ENCODE measurements at regions not wholly inside any gene's neighbourhood (a gene's known extent, or its start where the extent isn't known, plus 50 kb on each side); places are given as distances from the start of the nearest gene placed in this dataset.

DNA sequence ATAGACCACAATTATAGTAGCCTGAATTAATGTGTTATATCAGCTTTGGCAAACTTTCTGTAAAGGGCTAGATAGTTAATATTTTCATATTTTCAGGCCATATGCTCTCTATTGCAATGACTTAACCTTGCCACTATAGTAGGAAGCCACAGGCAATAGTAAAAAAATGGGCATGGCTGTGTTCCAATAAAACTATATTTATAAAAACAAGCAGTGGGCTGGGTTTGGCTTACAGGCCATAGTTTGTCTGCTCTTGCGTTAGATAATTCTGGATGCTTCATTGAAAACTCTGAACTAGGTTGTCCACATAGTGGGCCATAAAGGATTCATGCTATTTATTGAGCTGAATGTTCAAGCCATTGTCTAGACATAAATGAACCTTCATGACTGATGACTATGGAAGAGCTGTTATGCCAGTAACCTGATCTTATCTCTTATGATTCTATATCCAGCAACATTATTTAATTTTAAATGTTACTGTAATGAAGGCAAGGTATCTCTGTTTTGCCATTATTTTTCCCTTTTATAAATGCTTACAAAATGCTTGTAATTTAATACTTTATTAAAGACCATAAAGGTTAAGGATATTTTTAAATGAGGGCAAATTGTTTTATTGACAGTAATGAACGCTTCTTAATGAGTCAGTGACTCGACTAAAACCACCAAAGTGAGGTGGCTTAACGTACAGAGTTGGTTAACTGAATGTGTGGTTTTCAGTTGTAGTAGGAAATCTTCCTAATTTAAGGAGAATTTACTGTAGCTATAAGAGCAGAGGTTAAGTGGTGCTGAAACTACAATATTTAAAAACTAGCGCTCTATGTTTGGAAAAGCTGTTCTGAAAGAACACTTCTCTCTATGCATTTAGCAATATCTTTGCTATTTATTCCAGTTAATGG lies 560.6 kb downstream of the PRR16 start (continued):
- TF ChIP-seq YY1 (IDR thresholded peaks at IDR 0.05; ENCODE audit: extremely low read depth, insufficient replicate concordance, low read depth, low read length) (no peak), TCF7L2 (IDR thresholded peaks at IDR 0.05; ENCODE audit: borderline replicate concordance, extremely low read depth, insufficient read depth, insufficient read length) (no peak), CTCF (IDR thresholded peaks at IDR 0.05 in 2 of 3, conservative IDR thresholded peaks at IDR 0.05 in 1 of 3; ENCODE audit: borderline replicate concordance in 1 of 3, insufficient read depth in 1 of 3, low read depth in 2 of 3, low read length in 2 of 3) (no peak), RAD21 (IDR thresholded peaks at IDR 0.05; ENCODE audit: low read depth) (no peak), SRF (IDR thresholded peaks at IDR 0.05; ENCODE audit: low read depth) (no peak), ZFX (IDR thresholded peaks at IDR 0.05) (no peak), CEBPB (IDR thresholded peaks at IDR 0.05; ENCODE audit: low read depth) (no peak), SP1 (IDR thresholded peaks at IDR 0.05; ENCODE audit: low read depth) (no peak)

GRCh38 chr5:121025671-121026070 lies 561.6 kb downstream of the PRR16 start:
- Histone ChIP-seq H3K9me3 (ENCODE audit: control insufficient read depth in 1 of 2, insufficient read depth in 1 of 2, low read depth in 1 of 2, low read length in 2 of 2) (no peaks in the 10 kb centered on the region), H2AFZ (ENCODE audit: low read depth, low read length, poor library complexity, severe bottlenecking) (no peak overlapping the region), H3K4me3 (replicated peaks in 1 of 2; ENCODE audit: low read depth in 1 of 2, low read length in 2 of 2) (no peak overlapping the region), H3K9me2 (ENCODE audit: insufficient read depth) (no peaks in the 10 kb centered on the region), H3K27me3 (ENCODE audit: insufficient read depth, low read length) (no peaks in the 10 kb centered on the region), H3K36me3 (ENCODE audit: control insufficient read depth in 1 of 2, insufficient read depth in 2 of 2, low read length in 2 of 2) (no peaks in the 10 kb centered on the region), H3K27ac (ENCODE audit: low read depth, low read length) (no peak overlapping the region), H3K79me2 (ENCODE audit: insufficient read depth, low read length) (no peaks in the 10 kb centered on the region), H3K4me1 (ENCODE audit: control insufficient read depth in 1 of 2, insufficient read depth in 2 of 2, low read length in 2 of 2) (no peaks in the 10 kb centered on the region), H4K20me1 (ENCODE audit: insufficient read depth) (no peaks in the 10 kb centered on the region), H3K9ac (ENCODE audit: low read length) (no peak overlapping the region), H3K4me2 (ENCODE audit: low read length) (no peak overlapping the region)
- no peak for DNase-seq (ENCODE audit: low read depth, low spot score)
- no peak for ATAC-seq
- RAD21 ChIA-PET (ENCODE audit: low non-redundant PET in 1 of 2, low total read pairs in 2 of 2, uncharacterized antibody in 2 of 2, unreplicated experiment in 2 of 2) = no interaction called here
- POLR2A ChIA-PET = no interaction called here
- intact Hi-C loops (cut with micrococcal nuclease) = no loop called here
- BruUV-seq (replicated peaks) = no TSS peak
- CTCF ChIA-PET = no interaction called here
- TF ChIP-seq CBX3 (IDR thresholded peaks at IDR 0.05; ENCODE audit: low read depth) (no peak), POLR2AphosphoS5 (IDR thresholded peaks at IDR 0.05; ENCODE audit: low read depth, low read length) (no peak), REST (IDR thresholded peaks at IDR 0.05; ENCODE audit: low read depth) (no peak), SRF (IDR thresholded peaks at IDR 0.05; ENCODE audit: low read depth) (no peak), CTCF (IDR thresholded peaks at IDR 0.05 in 2 of 3, conservative IDR thresholded peaks at IDR 0.05 in 1 of 3; ENCODE audit: borderline replicate concordance in 1 of 3, insufficient read depth in 1 of 3, low read depth in 2 of 3, low read length in 2 of 3) (no peak), SIN3A (IDR thresholded peaks at IDR 0.05; ENCODE audit: low read depth) (no peak), JUND (IDR thresholded peaks at IDR 0.05) (no peak), YY1 (IDR thresholded peaks at IDR 0.05; ENCODE audit: extremely low read depth, insufficient replicate concordance, low read depth, low read length) (no peak), ZNF274 (IDR thresholded peaks at IDR 0.05; ENCODE audit: low read depth, low read length) (no peak)
- TF ChIP-seq, protein P1, sequence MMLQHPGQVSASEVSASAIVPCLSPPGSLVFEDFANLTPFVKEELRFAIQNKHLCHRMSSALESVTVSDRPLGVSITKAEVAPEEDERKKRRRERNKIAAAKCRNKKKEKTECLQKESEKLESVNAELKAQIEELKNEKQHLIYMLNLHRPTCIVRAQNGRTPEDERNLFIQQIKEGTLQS (IDR thresholded peaks at IDR 0.05) = no peak

Measured in HCT116 (cell line).